Upper lobe of right lung (tissue), 1 donor: ENCODE measurements at regions not wholly inside any gene's neighbourhood (a gene's known extent, or its start where the extent isn't known, plus 50 kb on each side); places are given as distances from the start of the nearest gene placed in this dataset.
A peak's percentile ranks its signal among the peaks of the same experiment; 100 is the strongest.

Source experiments
- ATAC-seq: fragments of 200-7000 bp; cut with Tn5 transposase; one replicate; pipeline ENCODE4 v1.9.1; 2020; ENCODE audit warnings: mild to moderate bottlenecking, moderate library complexity
- DNase-seq: peaks from one replicate; pipeline ENCODE4 v3.0.0-alpha.2; 2020
- H3K27ac ChIP-seq: fragments of 200-600 bp; one replicate; pipeline ENCODE4 v1.8.0; 2022
- H3K27me3 ChIP-seq: fragments of 200-600 bp; one replicate; pipeline ENCODE4 v1.8.0; 2022; ENCODE audit warnings: mild to moderate bottlenecking
- H3K36me3 ChIP-seq: fragments of 200-600 bp; one replicate; pipeline ENCODE4 v1.8.0; 2022
- H3K4me1 ChIP-seq: fragments of 200-600 bp; one replicate; pipeline ENCODE4 v1.8.0; 2022
- H3K4me3 ChIP-seq: fragments of 200-600 bp; one replicate; pipeline ENCODE4 v1.8.0; 2022; ENCODE audit warnings: mild to moderate bottlenecking
- H3K9me3 ChIP-seq: fragments of 200-600 bp; one replicate; pipeline ENCODE4 v1.8.0; 2022
- intact Hi-C: fragments of 100-400 bp; cut with DNase I; formaldehyde crosslinking; loops from one replicate; pipeline ENCODE4 v1.11.0; 2022
- TF ChIP-seq, protein P1 (sequence below): fragments of 200-600 bp; IDR thresholded peaks from one replicate; pipeline ENCODE4 v1.8.0; 2022; ENCODE audit warnings: antibody characterized with exemption
- donor health status: DM: no; HTN: yes; CAD: no; lungs with severe emphysema.

DNA sequence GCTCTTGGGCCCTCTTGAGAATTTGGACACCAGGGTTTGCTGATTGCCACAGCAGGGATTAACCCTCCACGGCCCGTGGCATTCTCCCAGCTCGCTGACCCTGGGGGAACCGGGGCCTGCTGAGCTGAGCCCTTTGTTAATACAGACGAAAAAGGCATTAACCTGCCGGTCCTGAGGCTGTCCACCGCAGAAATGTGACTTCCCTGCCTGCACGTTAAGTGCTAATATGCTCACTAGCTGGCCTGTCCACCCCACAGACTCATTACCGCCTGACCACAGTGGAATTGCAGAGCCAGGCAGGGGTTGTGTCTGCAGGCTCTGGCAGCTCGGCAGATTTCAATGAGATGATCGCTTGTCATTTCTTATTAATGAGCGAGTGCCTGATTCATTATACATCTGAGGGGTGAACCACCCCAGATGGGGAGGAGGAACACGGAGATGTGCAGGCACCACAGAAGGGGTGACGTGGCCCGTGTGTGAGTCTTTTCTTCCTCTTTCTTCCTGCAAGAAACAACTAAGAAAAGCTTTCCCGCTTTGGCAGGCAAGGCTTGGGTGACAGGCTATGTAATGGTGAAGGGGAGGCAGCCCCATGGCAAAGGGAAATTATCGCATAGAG is 126.0 kb downstream of the GLI2 start:
- Histone ChIP-seq H3K4me3 (no peak overlapping the region), H3K27ac (no peak overlapping the region), H3K27me3 (peaks cover 12% of the 10 kb centered on the region), H3K9me3 (no peaks in the 10 kb centered on the region), H3K36me3 (no peaks in the 10 kb centered on the region), H3K4me1 (no peaks in the 10 kb centered on the region)
- ATAC-seq: no peak
- TF ChIP-seq, protein P1, sequence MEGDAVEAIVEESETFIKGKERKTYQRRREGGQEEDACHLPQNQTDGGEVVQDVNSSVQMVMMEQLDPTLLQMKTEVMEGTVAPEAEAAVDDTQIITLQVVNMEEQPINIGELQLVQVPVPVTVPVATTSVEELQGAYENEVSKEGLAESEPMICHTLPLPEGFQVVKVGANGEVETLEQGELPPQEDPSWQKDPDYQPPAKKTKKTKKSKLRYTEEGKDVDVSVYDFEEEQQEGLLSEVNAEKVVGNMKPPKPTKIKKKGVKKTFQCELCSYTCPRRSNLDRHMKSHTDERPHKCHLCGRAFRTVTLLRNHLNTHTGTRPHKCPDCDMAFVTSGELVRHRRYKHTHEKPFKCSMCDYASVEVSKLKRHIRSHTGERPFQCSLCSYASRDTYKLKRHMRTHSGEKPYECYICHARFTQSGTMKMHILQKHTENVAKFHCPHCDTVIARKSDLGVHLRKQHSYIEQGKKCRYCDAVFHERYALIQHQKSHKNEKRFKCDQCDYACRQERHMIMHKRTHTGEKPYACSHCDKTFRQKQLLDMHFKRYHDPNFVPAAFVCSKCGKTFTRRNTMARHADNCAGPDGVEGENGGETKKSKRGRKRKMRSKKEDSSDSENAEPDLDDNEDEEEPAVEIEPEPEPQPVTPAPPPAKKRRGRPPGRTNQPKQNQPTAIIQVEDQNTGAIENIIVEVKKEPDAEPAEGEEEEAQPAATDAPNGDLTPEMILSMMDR: no peak
- peak; percentile 54 for DNase-seq
- intact Hi-C loops: no loop called here

DNA sequence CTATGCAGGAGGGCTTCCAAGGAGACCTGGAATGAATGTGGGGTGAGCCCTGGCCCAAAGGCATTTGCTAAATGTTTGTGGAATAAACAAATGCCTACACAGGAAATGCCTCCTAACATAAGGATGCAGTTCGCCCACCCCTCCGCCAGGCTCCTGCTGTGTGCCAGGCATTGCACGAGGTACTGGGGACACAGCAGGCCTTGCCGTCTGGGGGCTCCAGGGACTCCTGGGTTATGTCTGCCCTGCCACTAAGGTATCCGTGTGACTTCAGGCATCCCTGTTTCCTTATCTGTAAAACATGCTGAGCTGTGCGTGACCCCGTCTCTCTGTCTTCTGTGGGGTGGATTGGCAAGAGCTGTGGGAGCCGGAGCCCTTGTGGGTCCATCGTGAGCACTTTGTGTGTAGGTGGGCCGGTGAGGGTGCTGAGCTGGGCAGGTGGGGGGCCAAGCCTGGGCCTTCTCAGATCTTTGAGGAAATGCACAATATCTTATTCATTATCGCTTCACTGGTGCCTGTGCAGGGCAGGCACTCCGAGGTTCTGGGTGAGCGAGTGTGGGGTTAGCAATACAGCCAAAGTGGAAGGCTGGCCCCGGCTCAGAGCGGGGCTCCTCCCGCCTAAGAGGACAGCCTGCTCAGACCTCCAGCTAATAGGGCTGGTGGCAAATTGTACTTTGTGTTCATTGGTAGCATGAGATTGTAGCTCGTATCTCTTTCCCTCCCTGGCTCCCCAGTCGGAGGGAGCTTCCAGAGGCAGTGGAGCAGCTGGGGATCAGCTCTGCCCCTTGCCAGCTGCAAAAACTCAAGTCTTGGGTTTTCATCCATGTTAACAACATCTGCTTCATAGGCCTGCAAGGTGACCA is 126.8 kb downstream of the GLI2 start:
- Histone ChIP-seq H3K27me3 (peaks cover 20% of the 10 kb centered on the region), H3K27ac (no peak overlapping the region), H3K9me3 (no peaks in the 10 kb centered on the region), H3K4me3 (no peak overlapping the region), H3K36me3 (no peaks in the 10 kb centered on the region), H3K4me1 (no peaks in the 10 kb centered on the region)
- TF ChIP-seq, protein P1: no peak
- intact Hi-C loops: no loop called here
- peak; percentile 43 for DNase-seq
- no peak for ATAC-seq

DNA sequence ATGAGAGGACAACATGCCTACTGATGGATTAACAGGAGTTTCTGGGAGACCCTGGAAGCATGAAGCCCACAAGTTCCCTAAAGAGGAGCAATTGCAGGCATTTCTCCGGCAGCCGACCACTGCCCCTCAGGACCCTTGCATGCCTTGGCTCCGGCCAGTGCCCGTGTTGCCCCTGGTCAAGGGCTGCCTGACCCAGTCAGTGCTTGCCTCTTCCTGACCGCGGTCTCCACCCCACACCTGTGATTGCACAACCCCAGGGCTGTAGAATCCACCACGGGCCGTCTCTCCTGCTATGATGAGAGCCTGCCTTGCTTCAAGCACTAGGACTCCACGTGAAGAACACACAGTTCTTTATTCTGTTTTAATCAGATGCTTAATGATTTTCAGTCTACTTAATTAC is 127.5 kb downstream of the GLI2 start:
- DNase-seq (peak; percentile 67), ATAC-seq (peak; percentile 14)
- Histone ChIP-seq H3K27ac (no peak overlapping the region), H3K4me3 (no peak overlapping the region), H3K9me3 (no peaks in the 10 kb centered on the region), H3K36me3 (no peaks in the 10 kb centered on the region), H3K27me3 (peaks cover 27% of the 10 kb centered on the region), H3K4me1 (no peaks in the 10 kb centered on the region)
- TF ChIP-seq, protein P1: no peak
- intact Hi-C loops: no loop called here

DNA sequence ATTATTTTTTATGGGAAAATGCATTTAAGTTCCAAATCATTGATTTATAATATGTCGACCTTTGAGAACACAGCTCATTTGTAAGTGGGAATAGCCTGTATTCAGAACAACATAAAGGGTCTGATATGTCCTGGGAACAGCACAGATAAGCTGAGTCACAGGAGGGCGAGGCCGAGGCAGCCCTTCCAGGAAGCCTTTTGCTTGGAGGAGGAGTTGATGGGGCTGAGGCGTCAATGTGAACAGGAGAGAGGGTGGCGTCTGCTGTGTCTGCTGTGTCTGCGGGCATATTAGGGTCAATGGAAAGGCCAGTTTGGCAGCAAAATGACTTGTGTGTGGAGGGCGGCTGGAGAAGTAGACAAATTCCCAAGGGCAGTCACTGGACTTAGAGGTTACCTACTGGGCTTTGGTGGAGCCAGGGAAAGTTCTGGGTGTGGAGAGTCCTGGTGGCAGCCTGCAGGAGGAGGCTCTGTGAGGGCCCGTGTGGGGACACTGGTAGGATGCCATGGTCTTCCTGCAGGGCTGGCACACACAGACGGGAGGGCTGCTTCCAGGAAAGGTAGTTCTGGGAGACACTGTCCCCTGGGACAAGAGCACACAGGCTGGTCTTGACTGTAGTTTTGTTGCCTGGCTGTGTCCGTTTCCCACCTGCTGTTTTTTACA is 128.1 kb downstream of the GLI2 start:
- no peaks in the 10 kb centered on the region for H3K9me3 ChIP-seq
- intact Hi-C loops: no loop called here
- H3K36me3 ChIP-seq: no peaks in the 10 kb centered on the region
- TF ChIP-seq, protein P1: no peak
- H3K27me3 ChIP-seq: peaks cover 32% of the 10 kb centered on the region
- no peak overlapping the region for H3K4me3 ChIP-seq
- H3K4me1 ChIP-seq: no peaks in the 10 kb centered on the region
- no peak overlapping the region for H3K27ac ChIP-seq
- ATAC-seq (no peak), DNase-seq (peak; percentile 60)

DNA sequence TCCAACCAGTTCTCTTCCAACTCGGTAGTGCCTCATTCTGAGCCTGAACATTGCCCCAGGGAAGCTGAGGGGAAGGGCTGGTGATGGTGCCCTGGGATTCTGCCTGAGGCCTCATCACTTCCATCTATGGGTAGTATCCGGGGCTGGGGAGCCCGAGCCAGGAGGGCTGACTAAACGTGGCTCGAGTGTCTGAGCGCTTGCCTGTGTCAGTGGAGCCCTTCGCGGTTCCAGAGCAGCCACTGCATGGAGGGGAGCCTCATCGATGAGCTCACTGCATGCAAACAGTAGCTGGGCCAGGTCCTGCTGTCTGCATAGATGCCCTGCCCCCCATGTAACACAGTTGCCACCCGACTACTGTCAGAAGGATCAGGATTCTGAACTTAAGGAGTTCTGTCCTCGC is 129.3 kb downstream of the GLI2 start:
- Histone ChIP-seq H3K4me1 (no peaks in the 10 kb centered on the region), H3K9me3 (no peaks in the 10 kb centered on the region), H3K27ac (no peak overlapping the region), H3K4me3 (no peak overlapping the region), H3K27me3 (peaks cover 32% of the 10 kb centered on the region), H3K36me3 (no peaks in the 10 kb centered on the region)
- intact Hi-C loops: no loop called here
- ATAC-seq (no peak), DNase-seq (peak; percentile 54)
- TF ChIP-seq, protein P1: no peak
